HG02981 (cell line): ENCODE measurements at regions not wholly inside any gene's neighbourhood (a gene's known extent, or its start where the extent isn't known, plus 50 kb on each side); places are given as distances from the start of the nearest gene placed in this dataset.

ENCODE experiments used
- ATAC-seq: cut with Tn5 transposase; IDR thresholded peaks from one replicate; pipeline ENCODE4 v1.9.1; 2021; ENCODE audit warnings: mild to moderate bottlenecking, moderate library complexity; ENCODE audit not compliant: unreplicated experiment

- ATAC-seq: no peak
Measured at GRCh38 chr17:79164408-79164807, 89.8 kb downstream of the ENGASE start.

DNA sequence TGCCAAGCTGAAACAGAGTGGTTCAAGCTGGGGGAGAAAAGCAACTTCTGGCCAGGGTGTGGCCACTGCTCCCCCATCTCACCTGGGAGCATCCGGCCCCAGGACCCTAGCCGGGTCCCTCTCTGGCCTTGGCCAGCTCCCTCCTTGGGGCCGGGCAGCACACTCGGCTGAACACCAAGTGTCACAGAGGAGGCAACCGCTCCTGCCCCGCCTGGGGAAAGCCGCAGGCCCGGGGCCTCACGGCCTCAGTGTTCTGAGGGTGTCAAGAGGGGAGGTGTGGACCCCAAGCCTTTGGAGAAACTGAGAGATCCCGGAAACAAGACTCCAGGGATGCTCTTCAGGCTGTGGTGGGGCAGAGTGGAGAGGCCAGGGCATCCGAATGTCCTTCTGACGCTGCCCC lies 88.4 kb downstream of the ENGASE start:
- no peak for ATAC-seq

DNA sequence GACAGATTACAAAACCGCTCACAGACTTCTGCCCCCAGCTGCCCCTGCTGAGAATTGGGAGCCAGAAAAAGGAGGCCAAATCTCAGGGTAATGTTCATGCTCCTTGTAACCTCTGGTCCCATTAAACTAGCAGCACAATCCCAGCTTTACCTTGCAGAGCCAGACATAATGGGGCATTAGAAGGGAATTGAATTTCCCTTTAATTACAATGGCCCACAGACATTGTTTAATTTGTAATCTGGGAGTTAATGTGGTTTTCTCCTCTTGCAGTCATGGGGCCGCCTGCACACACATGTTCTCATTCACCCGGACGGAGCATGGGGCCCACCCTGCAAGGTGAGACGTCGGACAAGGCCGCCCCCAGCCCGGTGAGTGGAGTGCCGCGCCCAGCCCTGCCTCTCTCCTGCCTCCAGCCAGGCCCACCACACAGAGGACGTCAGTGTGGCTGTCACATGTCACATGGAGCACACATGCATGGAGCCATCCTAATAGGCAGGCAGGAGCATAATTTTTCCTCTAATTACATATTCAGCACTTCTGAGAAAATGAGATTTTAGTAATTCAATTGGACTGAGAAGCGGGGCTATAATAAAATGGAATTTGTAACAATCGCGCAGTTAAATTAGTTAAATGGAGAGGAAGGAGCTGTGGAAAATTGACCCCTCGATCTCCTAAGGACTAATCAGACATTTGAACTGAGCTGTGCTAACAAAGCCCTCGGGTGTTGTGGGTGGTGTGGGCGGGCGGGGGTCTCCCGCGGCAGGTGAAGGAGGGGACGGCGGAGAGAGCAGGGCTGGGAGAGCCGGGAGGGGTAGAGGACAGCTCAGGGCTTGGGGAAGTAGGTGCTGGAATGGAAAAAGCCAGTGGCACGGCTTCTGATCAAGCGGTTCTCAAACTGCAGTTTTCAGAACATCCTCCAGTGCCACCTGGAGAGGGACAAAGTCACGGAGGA lies 87.7 kb downstream of the ENGASE start:
- ATAC-seq: no peak

DNA sequence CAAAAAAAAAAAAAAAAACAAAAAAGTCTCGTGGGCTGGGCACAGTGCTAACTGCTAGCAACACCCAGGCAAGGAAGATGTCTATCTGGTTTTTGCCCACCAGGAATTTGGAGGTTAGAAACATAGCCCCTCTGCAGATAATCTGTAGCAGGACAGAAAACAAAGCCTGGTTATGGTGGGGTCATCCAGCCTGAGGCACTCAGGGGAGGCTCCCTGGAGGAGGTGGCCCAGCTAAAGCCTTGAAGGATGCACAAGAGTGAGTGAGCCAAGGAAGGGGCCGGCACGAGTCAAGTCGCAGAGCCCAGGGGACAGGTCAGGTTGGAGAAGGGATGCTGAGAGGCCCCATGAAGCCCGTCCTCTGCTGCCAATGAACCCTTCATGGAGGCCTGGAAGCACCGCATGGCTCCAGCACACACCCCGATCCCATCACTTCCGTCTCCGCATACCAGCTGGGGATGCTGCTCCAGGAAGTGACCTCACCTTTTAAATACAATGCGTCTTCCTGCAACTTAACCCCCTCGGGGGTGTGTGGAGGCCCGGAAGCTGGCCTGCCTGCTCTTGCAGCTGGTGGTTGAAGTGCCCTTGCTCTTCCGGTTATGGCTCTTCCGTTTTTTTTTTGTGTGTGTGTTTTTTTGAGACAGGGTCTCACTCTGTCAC lies 86.5 kb downstream of the ENGASE start:
- ATAC-seq: no peak

GRCh38 chr17:79159926-79160325 lies 85.3 kb downstream of the ENGASE start:
- no peak for ATAC-seq

DNA sequence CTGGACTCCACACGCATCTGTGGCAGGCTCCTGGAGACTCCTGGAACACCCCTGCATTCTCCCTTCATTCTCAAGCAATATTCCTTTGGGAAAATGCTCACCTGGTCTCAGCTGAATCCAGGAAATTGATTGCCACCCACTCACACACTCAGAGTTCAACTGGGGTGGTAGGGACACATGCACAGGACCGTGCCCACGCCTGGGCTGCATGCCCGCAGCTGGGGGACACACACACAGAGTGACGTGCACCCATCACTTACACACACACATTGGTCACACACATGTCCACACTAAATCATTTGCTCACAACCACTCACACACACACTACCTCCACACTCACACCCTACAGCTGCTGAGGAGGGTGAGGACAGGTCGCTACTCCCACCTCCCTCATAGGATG lies 84.8 kb downstream of the ENGASE start:
- no peak for ATAC-seq

GRCh38 chr17:79156463-79157095 lies 82.0 kb downstream of the ENGASE start:
- no peak for ATAC-seq

DNA sequence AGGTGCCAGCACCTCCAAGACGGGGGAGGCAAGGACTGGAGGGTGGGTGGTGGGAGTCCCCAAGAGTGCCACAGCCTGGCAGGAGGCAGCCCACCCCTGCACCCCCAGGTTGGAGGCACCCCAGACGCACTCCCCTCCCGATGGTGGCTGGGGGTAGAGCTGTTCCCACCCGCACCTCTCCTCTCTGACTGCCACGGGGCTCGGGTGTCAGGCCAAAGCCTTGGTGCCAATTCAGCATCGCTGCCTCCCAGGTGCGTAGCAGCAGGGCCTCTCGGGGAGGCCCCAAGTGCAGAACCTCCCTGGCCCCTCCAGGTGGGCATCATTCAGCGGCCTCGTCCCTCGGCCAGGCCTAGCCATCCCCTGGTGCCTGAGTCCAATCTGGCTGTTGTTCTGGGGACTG lies 81.1 kb downstream of the ENGASE start:
- ATAC-seq: no peak

- ATAC-seq: no peak
Measured at GRCh38 chr17:79154951-79155585, 80.4 kb downstream of the ENGASE start.

- no peak for ATAC-seq
Measured at GRCh38 chr17:79154446-79154845, 79.8 kb downstream of the ENGASE start.

DNA sequence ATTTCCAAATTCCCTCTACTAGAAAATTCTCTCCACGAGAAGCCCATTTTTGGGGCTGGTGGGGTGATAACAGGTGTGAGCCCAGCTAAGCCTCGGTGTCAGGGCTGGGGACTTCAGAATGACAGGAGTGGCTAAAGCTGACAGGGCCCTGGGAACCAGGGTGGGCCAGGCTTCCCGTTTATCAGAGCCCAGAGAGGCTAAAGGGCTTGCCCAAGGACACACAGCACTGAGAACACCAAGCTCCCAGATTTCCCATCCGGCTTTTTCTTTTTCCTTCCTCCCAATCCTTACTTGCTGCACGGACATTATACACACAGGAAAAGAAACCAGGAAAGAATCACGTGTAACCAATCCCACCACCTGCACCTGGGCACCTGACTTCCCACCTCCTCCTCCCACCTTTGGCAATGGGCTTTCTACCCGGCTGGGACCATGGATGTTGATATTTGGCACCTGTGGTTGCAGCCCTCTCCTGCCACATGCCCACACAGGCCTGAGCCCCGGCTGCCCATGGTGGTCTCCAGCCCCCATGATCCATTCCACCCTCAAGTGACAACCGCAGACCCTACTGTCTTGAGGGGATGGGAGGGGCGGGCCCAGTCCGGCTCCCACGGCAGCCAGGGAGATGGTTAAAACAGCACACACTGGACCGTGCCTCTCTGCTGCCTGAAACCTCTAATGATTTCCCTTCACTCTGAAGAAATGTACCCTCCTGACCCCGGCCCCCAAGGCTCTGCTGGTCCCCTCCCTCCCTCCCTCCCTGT lies 78.9 kb downstream of the ENGASE start:
- no peak for ATAC-seq

GRCh38 chr17:79152636-79153035 lies 78.0 kb downstream of the ENGASE start:
- ATAC-seq: no peak

DNA sequence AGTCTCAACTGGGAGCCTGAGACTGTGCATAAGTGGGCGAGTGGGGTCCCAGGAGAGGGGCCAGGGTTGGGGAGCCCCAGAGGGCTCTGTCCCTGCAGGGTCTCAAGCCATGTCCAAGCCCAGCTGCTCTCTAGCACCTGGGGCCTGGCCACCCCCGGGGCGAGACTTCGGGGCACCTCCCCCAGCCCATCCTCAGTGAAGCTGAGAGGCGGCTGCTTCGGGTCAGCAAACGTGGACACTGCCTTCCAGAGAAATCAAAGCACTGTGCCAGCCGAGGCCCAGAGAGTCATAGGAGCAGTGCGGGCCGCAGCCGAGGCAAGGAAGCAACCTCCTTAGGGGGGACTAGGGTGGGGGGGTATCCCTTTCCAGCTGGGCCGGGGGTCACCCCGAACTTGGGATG lies 77.5 kb downstream of the ENGASE start:
- ATAC-seq: no peak

GRCh38 chr17:79150799-79151198 lies 76.2 kb downstream of the ENGASE start:
- ATAC-seq: no peak

DNA sequence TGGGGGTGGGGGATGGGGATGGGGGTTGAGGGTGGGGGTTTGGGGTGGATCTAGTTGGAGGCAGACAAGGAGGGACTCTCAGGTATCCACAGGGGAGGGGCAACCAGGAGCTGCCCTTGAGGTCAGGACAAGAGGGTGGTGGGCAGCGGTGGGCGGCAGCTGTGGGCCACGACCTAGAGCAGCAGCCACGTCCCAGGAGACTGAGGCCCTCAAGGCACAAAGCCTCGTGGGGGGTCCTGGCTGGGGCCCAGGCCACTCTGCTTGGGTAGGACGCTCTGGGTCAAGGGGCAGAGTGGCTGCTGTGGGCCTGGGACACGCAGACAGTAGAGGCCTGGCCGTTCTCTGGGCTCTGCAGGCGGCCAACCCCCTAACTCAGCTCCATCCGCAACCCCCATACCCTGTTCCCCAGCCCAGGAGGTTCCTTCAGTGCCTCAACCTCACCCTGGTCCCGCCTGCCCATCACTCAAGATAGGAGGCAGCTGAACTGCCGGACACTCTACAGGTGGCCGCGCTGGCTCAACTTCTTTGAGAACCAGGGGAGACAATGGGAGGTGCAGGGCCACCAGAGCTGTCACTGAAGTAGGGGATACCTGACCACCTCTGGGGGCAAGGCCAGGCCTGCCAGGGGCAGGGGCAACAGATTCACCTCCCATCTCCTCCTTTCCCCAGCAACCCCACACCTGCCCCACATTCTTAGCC lies 75.6 kb downstream of the ENGASE start:
- ATAC-seq: no peak

GRCh38 chr17:79148584-79148983 lies 74.0 kb downstream of the ENGASE start:
- ATAC-seq: no peak

DNA sequence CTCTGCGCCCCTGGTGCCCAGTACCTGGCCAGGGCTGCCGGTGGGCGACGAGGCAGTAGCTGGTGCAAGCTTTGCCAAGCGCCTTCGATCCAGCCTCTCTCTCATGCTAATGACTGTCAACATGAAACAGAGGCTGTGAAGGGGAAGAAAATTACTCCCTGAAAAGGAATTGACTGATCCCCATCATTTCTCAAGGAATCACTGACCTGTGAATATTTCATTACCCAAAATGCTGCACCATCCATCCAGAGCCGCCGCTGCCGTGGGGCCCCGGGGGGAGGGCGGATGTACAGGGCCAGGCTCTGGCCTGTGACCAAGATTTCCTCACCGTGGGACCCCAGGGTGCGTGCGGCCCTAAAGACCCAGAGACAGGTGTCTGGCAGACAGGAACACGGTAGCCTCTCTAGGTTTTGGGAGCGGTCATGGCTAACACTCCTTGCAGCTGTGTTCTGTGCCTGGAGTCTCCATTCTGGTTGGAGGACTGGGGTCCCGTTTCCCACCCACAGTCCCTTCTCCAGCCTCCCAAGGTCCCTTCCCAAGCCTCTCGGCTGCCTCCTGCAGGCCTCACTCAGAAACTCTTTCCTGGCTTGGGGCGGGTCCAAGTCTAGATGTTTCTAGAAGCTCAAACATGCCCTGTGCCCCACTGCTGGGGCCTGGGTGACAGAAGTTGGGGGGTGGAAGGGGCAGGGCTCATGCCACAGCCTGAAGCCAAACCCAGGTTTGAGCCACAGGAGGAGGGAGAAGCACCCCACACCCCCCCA lies 73.3 kb downstream of the ENGASE start:
- no peak for ATAC-seq

GRCh38 chr17:79146562-79146961 lies 71.9 kb downstream of the ENGASE start:
- no peak for ATAC-seq

DNA sequence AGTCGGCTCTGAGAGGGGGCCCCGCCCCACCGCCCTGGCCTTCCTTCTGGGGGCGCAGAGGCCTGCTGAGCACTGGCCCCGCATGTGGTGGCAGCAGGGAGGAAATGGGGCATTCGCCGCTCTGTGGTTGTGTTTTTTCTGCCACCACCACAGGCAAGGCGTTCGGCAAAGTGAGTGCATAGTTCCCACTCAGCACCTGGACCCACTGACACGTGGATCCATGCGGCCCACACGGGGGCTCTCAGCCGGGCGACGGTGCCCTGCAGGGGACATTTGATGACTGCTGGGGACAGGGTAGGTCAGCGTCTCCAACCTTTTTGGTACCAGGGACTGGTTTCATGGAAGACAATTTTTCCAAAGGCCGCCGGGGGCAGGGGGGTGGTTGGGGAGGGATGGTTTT lies 70.9 kb downstream of the ENGASE start:
- no peak for ATAC-seq
